Stomach (tissue), 8 donors: ENCODE measurements at regions not wholly inside any gene's neighbourhood (a gene's known extent, or its start where the extent isn't known, plus 50 kb on each side); places are given as distances from the start of the nearest gene placed in this dataset.

Experiments used
- DNase-seq, 2 donors: peaks; one replicate each; pipeline versions ENCODE4 v3.0.0 to v3.0.0-alpha.2; 2013 to 2019
- H3K27ac ChIP-seq, 5 donors: fragments of 200-600 bp in 4 of 5; sonication (generic) in 4 of 5; one replicate each; pipeline ENCODE4 v1.5.1; 2013 to 2019; ENCODE audit warnings: mild to moderate bottlenecking in 1 of 5, moderate library complexity in 1 of 5
- H3K27me3 ChIP-seq, 3 donors: fragments of 200-600 bp; sonication (generic); one replicate each; pipeline ENCODE4 v1.5.1; 2017 to 2019; ENCODE audit warnings: mixed run types in 1 of 3
- H3K36me3 ChIP-seq, 4 donors: fragments of 200-600 bp; sonication (generic); 1 replicate in 3 of 4; 2 replicates in 1 of 4; pipeline ENCODE4 v1.5.1; 2016 to 2019
- H3K4me1 ChIP-seq, 4 donors: fragments of 200-600 bp; sonication (generic); one replicate each; pipeline ENCODE4 v1.5.1; 2016 to 2019
- H3K4me3 ChIP-seq, 4 donors: fragments of 200-600 bp; sonication (generic) in 3 of 4; one replicate each; pipeline ENCODE4 v1.5.1; 2016 to 2019; ENCODE audit warnings: mild to moderate bottlenecking in 1 of 4
- H3K9me3 ChIP-seq, 4 donors: fragments of 200-600 bp; sonication (generic); one replicate each; pipeline ENCODE4 v1.5.1; 2016 to 2019
- CTCF ChIP-seq, 7 experiments: fragments of 450-650 bp in 4 of 7; fragments of 200-600 bp in 3 of 7; sonication (generic) in 3 of 7; IDR thresholded peaks; one replicate each; pipeline ENCODE4 v1.5.1; 2016 to 2019; ENCODE audit warnings: antibody characterized with exemption in 7 of 7, control low read depth in 2 of 7, mild to moderate bottlenecking in 1 of 7
- EP300 ChIP-seq: sonication (generic); formaldehyde crosslinking; IDR thresholded peaks from one replicate; pipeline ENCODE4 v1.6.1; 2017; ENCODE audit warnings: antibody characterized with exemption
- POLR2A ChIP-seq, 4 donors: fragments of 450-650 bp; IDR thresholded peaks; one replicate each; pipeline ENCODE4 v1.6.1; 2016; ENCODE audit warnings: antibody characterized with exemption in 4 of 4, control low read depth in 2 of 4, mild to moderate bottlenecking in 1 of 4, moderate library complexity in 1 of 4
- POLR2AphosphoS5 ChIP-seq, 3 donors: sonication (generic); formaldehyde crosslinking; IDR thresholded peaks; one replicate each; pipeline ENCODE4 v1.6.1; 2016; ENCODE audit warnings: antibody characterized with exemption in 3 of 3
- whole genome bisulfite sequencing, 5 donors: extraction: QIAGEN DNeasy Blood & Tissue Kit in 3 of 5; methylation state at CpG; one replicate each; pipeline versions ENCODE4 v1.1.5 to v1.1.7; 2013 to 2018; 5-methylcytosine and 5-hydroxymethylcytosine counted together
- intact Hi-C: fragments of 100-400 bp; cut with DNase I; formaldehyde crosslinking; loops from one replicate; pipeline ENCODE4 v1.15.1; 2023; ENCODE audit warnings: low total_unique reads
- donor health status: healthy with polysubstance abuse.
- donor health status: Bipolar disorder and iron deficiency.
- donor health status: healthy.

DNA sequence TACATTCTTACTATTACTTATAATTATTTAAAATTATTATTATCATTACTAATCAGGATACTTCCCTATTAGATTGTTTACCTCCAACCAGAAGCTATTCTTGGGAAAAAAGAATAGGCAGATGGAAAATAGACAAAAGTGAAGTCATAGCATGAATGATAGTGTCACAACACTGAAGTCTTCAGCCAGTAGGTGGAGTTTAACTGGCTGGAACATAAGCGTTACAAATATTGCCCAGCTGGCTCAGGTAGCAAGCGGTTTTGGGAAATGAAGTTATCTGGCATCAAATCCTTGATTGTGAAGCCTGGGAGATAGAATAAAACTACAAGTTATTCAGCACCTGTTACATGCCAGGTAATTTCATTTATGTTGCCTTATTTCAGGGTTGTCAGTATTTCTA is 762.9 kb downstream of the C12orf50 start:
- H3K4me3 ChIP-seq: no peak overlapping the region
- no peak for DNase-seq
- 54 to 76% (median 58%) methylated on average over 2 of the region's 2 CpGs for WGBS, 5 donors
- TF ChIP-seq POLR2A (IDR thresholded peaks at IDR 0.05) (no peak), POLR2AphosphoS5 (IDR thresholded peaks at IDR 0.05) (no peak), CTCF (IDR thresholded peaks at IDR 0.05) (no peak), EP300 (no peak)
- H3K9me3 ChIP-seq: no peaks in the 10 kb centered on the region
- H3K27ac ChIP-seq: no peak overlapping the region
- no peaks in the 10 kb centered on the region for H3K36me3 ChIP-seq
- intact Hi-C loops: no loop called here
- no peaks in the 10 kb centered on the region for H3K4me1 ChIP-seq
- H3K27me3 ChIP-seq: no peaks in the 10 kb centered on the region

GRCh38 chr12:87259391-87259790 is 769.8 kb downstream of the C12orf50 start:
- TF ChIP-seq CTCF (IDR thresholded peaks at IDR 0.05): no peak
- TF ChIP-seq POLR2AphosphoS5 (IDR thresholded peaks at IDR 0.05): no peak
- no peak for TF ChIP-seq POLR2A (IDR thresholded peaks at IDR 0.05)
- TF ChIP-seq EP300: no peak
- DNase-seq: no peak

GRCh38 chr12:87254381-87255030 is 774.7 kb downstream of the C12orf50 start:
- H3K36me3 ChIP-seq: no peaks in the 10 kb centered on the region
- H3K4me1 ChIP-seq: no peaks in the 10 kb centered on the region
- TF ChIP-seq EP300: no peak
- no peak for TF ChIP-seq POLR2AphosphoS5 (IDR thresholded peaks at IDR 0.05)
- TF ChIP-seq CTCF (IDR thresholded peaks at IDR 0.05): no peak
- TF ChIP-seq POLR2A (IDR thresholded peaks at IDR 0.05): no peak
- H3K9me3 ChIP-seq: peaks cover 0 to 7% (median 0%) of the 10 kb centered on the region in 4 donors
- no peaks in the 10 kb centered on the region for H3K27me3 ChIP-seq
- H3K4me3 ChIP-seq: no peak overlapping the region
- H3K27ac ChIP-seq: no peak overlapping the region
- WGBS, 5 donors: 92 to 98% (median 94%) methylated on average over 2 of the region's 2 CpGs
- intact Hi-C loops: no loop called here
- no peak for DNase-seq

More at GRCh38 chr12:87259391-87259790, 769.8 kb downstream of the C12orf50 start:
- no peak overlapping the region for H3K4me3 ChIP-seq
- no peaks in the 10 kb centered on the region for H3K36me3 ChIP-seq
- intact Hi-C loops: no loop called here
- H3K27ac ChIP-seq: no peak overlapping the region
- no peaks in the 10 kb centered on the region for H3K4me1 ChIP-seq
- H3K9me3 ChIP-seq: no peaks in the 10 kb centered on the region
- no peaks in the 10 kb centered on the region for H3K27me3 ChIP-seq

GRCh38 chr12:87253157-87253556 is 776.0 kb downstream of the C12orf50 start:
- Histone ChIP-seq H3K27me3 (no peaks in the 10 kb centered on the region), H3K4me3 (no peak overlapping the region), H3K36me3 (no peaks in the 10 kb centered on the region), H3K4me1 (no peaks in the 10 kb centered on the region), H3K9me3 (peaks cover 0 to 7% (median 0%) of the 10 kb centered on the region in 4 donors), H3K27ac (no peak overlapping the region)
- intact Hi-C loops: no loop called here
- DNase-seq: peak in 1 of 2 donors; percentile 27
- WGBS, 5 donors: 54 to 72% (median 64%) methylated on average over 2 of the region's 2 CpGs
- TF ChIP-seq POLR2A (IDR thresholded peaks at IDR 0.05): no peak
- TF ChIP-seq EP300: no peak

DNA sequence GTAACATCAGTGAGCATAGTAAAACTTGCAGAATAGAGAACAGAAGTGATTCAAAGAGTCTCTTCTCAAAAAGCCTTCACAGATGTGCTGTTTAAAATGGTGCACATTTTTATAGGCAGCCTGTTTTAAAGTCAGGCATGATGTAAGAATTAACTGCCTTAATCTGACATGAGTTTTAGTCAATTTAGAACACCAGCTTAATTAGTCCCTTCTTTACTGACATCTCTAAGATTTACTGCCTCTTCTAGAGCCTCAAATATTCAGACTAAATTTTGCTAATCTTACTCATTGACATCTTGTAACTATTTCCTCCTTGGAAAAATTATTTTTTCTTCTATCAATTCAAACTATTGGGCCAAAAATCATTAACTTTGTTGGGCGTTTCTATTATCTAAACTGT is 782.5 kb downstream of the C12orf50 start:
- intact Hi-C loops: no loop called here
- TF ChIP-seq CTCF (IDR thresholded peaks at IDR 0.05): no peak
- TF ChIP-seq POLR2A (IDR thresholded peaks at IDR 0.05): no peak
- TF ChIP-seq POLR2AphosphoS5 (IDR thresholded peaks at IDR 0.05): no peak
- Histone ChIP-seq H3K4me3 (no peak overlapping the region), H3K36me3 (no peaks in the 10 kb centered on the region), H3K27me3 (no peaks in the 10 kb centered on the region), H3K4me1 (no peaks in the 10 kb centered on the region), H3K9me3 (no peaks in the 10 kb centered on the region), H3K27ac (no peak overlapping the region)
- WGBS, 5 donors: 63 to 81% (median 81%) methylated on average over 1 of the region's 1 CpG
- no peak for DNase-seq
